KOPT-K1 (cell line): ENCODE measurements at regions not wholly inside any gene's neighbourhood (a gene's known extent, or its start where the extent isn't known, plus 50 kb on each side); places are given as distances from the start of the nearest gene placed in this dataset.

Source experiments
- H3K27ac ChIP-seq: fragments of 200-600 bp; sonication (generic); 2 replicates; pipeline ENCODE4 v1.5.1; 2016; ENCODE audit warnings: antibody characterized with exemption, mild to moderate bottlenecking, low read depth, low read length; ENCODE audit not compliant: poor library complexity, severe bottlenecking
- H3K36me3 ChIP-seq: fragments of 200-600 bp; sonication (generic); 2 replicates; pipeline ENCODE4 v1.5.1; 2017; ENCODE audit warnings: antibody characterized with exemption, mild to moderate bottlenecking, low read length, moderate library complexity; ENCODE audit not compliant: insufficient read depth
- H3K9me3 ChIP-seq: fragments of 200-600 bp; sonication (generic); 2 replicates; pipeline ENCODE4 v1.5.1; 2017; ENCODE audit warnings: antibody characterized with exemption, low read length, mild to moderate bottlenecking; ENCODE audit not compliant: insufficient read depth, poor library complexity, severe bottlenecking

GRCh38 chr1:24999906-25000305 lies 69.8 kb upstream of the RUNX3 start:
- Histone ChIP-seq H3K9me3 (no peaks in the 10 kb centered on the region), H3K36me3 (no peaks in the 10 kb centered on the region), H3K27ac (peak overlapping the region; percentile 94)

GRCh38 chr1:24999426-24999825 lies 69.3 kb upstream of the RUNX3 start:
- Histone ChIP-seq H3K9me3 (no peaks in the 10 kb centered on the region), H3K27ac (peak overlapping the region; percentile 94), H3K36me3 (no peaks in the 10 kb centered on the region)

DNA sequence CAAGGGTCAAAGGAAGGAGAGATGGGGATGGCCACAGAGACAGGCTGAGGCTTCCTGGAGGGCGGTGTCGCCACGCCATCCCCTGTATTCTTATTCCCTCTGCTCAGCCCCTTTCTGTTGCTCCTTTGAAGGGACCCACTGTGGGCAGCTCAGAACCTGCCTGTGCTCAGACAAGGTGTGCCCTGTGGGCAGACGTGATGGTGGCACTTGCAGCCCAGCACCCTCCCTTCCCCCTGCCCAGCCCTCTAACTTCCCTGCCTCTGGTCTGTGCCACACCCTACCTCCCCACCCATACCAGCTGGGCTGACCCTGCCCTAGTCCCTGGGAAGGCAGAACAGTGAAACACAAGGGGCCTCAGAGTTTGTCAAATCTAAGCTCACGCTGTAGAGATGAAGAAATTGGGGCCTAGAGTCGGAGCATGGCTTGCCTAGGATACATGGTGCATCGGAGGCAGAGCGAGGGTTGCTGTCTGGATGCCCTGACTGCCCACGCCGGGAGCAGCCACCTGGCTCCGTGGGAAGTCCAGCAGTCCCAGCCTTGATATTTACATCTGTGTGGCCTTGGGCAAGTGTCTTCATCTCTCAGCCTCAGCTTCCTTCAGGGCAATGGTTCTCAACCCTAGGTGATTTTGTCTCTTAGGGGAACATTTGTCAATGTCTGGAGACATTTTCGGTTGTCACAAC lies 68.6 kb upstream of the RUNX3 start:
- Histone ChIP-seq H3K36me3 (no peaks in the 10 kb centered on the region), H3K27ac (peak overlapping the region; percentile 94), H3K9me3 (no peaks in the 10 kb centered on the region)

GRCh38 chr1:24996983-24997893 lies 67.2 kb upstream of the RUNX3 start:
- Histone ChIP-seq H3K9me3 (no peaks in the 10 kb centered on the region), H3K36me3 (no peaks in the 10 kb centered on the region), H3K27ac (peak overlapping the region; percentile 94)

GRCh38 chr1:24996456-24996855 lies 66.4 kb upstream of the RUNX3 start:
- Histone ChIP-seq H3K27ac (peak overlapping the region; percentile 94), H3K36me3 (no peaks in the 10 kb centered on the region)

DNA sequence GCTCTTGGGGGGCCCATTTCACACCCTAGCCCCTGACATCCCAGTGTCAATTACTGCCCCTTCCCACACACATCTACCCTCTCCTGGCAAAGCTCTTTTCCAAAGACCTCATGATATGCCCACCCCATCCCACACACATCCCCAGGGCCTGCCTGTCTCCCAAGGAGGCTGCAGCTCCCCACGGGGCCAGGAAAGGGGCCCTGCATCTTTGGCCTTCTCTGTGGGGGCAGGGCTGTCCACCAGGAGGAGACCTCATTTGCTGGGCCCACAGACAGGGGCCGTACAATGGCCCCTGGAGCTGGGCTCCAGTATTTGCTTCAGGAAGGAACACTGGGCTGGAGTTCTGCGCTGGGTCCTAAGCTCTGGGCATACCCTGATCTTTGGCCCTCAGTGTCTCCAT lies 65.6 kb upstream of the RUNX3 start:
- Histone ChIP-seq H3K36me3 (no peaks in the 10 kb centered on the region), H3K27ac (peak overlapping the region; percentile 94), H3K9me3 (no peaks in the 10 kb centered on the region)

More at GRCh38 chr1:24996456-24996855, 66.4 kb upstream of the RUNX3 start:
- H3K9me3 ChIP-seq = no peaks in the 10 kb centered on the region

GRCh38 chr1:24995140-24995539 lies 65.1 kb upstream of the RUNX3 start:
- Histone ChIP-seq H3K9me3 (no peaks in the 10 kb centered on the region), H3K36me3 (no peaks in the 10 kb centered on the region), H3K27ac (peak overlapping the region; percentile 94)

DNA sequence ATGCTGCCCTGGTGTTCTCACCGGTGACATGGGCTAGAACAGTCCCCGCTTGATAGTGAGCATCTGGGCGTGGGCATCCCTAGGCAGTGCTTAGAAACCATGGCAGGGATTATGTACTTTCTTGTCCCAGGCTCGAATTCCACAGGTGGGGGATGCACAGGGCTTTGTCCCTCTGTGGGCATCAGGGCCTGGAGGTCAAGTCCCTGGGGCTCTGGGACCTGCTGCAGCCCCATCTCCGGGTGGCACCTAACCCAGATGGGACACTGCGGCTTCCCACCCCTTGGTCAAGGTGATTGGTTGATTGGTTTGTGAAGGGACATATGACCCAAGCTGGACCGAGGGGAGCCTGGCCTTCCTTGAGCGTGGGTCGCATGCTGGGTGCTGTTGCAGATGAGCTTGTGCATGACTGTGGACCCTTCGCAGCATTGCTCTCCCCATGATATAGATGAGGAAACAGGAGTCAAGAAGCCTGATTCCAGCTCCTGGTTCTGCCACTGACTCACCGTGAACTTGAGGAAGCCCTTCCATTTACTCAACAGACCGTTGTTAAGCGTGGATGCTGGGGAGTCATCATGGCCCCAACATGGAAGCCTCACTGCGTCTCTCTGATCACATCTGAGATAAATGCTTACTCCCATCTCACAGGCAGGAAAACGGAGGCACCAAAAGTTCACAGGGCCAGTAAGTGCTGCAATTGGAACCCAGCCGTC lies 64.0 kb upstream of the RUNX3 start:
- H3K27ac ChIP-seq = peak overlapping the region; percentile 94
- no peaks in the 10 kb centered on the region for H3K36me3 ChIP-seq
- no peaks in the 10 kb centered on the region for H3K9me3 ChIP-seq

DNA sequence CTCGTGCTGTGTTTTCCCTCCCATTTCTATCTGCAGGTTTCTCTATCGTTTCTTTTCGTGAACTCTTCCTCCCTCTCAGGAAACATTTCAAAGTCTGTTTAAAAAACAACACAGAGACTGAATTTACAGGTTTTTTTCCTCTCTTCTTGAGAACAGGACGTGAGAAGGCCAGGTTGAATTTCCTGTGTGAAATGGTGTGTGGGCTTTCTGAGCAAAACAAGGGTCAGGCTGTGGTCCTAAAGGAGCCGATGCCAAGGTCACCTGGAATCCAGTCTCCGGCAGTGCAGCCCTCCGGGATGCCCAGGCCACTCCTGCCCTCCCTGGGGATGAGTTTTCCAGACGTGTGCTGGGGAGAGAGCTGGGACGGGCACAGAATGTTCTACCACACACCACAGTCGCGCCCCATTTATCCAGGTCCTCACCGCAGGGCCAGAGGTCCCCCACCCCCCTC lies 62.7 kb upstream of the RUNX3 start:
- no peaks in the 10 kb centered on the region for H3K9me3 ChIP-seq
- H3K36me3 ChIP-seq = no peaks in the 10 kb centered on the region
- H3K27ac ChIP-seq = peak overlapping the region; percentile 94

GRCh38 chr1:24992124-24992760 lies 62.2 kb upstream of the RUNX3 start:
- no peaks in the 10 kb centered on the region for H3K36me3 ChIP-seq
- H3K27ac ChIP-seq = peak overlapping the region; percentile 94
- no peaks in the 10 kb centered on the region for H3K9me3 ChIP-seq

- no peaks in the 10 kb centered on the region for H3K36me3 ChIP-seq
- H3K27ac ChIP-seq = peak overlapping the region; percentile 94
These were observed 61.6 kb upstream of the RUNX3 start for GRCh38 chr1:24991697-24992096.

DNA sequence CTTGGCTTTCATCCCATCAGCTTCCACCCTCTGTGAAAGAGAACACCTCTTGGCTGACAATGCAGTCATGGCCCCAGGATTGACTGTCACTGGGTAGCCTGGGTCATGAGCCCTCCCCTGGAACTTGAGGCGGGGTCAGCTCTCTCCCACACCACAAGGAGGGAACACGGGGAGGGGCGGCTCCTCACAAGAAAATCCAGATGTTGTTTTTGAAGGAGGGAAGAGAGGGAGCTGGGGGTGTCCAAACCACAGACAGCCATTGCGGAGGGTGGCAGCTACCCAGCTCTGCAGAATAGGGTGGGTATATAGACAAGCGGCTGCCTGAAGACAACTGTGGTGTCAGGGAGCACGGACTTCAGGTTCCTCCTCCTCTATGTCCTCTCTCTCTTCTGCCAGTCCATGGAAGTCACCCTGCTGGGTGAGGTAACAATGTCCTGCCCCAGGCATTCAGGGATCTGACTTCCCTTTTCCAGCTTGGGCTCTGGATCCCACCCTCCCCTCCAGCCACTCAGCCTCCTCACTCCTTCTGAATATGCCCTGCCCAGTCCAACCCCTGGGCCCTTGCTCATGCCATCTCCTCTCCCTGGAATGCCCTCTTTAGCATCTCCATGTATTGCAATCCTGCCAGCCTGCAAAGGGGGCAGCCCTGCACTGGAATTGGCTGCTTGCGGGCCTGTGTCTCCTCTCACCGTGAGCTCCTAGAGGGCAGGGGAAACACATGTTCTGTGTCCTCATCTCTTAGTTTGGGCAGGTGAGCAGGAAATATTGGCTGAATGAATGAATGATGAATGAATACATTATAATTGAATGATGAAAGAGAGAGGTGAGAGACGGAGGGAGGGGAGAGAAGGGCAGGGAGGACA lies 60.9 kb upstream of the RUNX3 start:
- Histone ChIP-seq H3K36me3 (no peaks in the 10 kb centered on the region), H3K9me3 (no peaks in the 10 kb centered on the region), H3K27ac (peak overlapping the region; percentile 94)

More at GRCh38 chr1:24991697-24992096, 61.6 kb upstream of the RUNX3 start:
- H3K9me3 ChIP-seq = no peaks in the 10 kb centered on the region

GRCh38 chr1:24990136-24990535 lies 60.1 kb upstream of the RUNX3 start:
- no peaks in the 10 kb centered on the region for H3K36me3 ChIP-seq
- H3K9me3 ChIP-seq = no peaks in the 10 kb centered on the region
- peak overlapping the region; percentile 94 for H3K27ac ChIP-seq

- H3K36me3 ChIP-seq = no peaks in the 10 kb centered on the region
- no peak overlapping the region for H3K27ac ChIP-seq
- no peaks in the 10 kb centered on the region for H3K9me3 ChIP-seq
These were observed 59.0 kb upstream of the RUNX3 start for GRCh38 chr1:24989082-24989481.
